Neural cell (in vitro differentiated cells): ENCODE measurements at regions not wholly inside any gene's neighbourhood (a gene's known extent, or its start where the extent isn't known, plus 50 kb on each side); places are given as distances from the start of the nearest gene placed in this dataset.

Source experiments
- H2AFZ ChIP-seq: fragments of 200-600, 300-800 bp; sonication (generic), shearing (Covaris generic); 2 replicates; pipeline ENCODE4 v1.6.0; 2014; ENCODE audit warnings: low read depth, mild to moderate bottlenecking, antibody characterized with exemption, low read length, moderate library complexity
- H3F3A ChIP-seq: fragments of 200-600 bp; shearing (Covaris generic); 2 replicates; pipeline ENCODE4 v1.6.1; 2016; ENCODE audit warnings: mild to moderate bottlenecking, moderate library complexity, mixed read lengths, antibody characterized with exemption, low read length; ENCODE audit not compliant: insufficient read depth, poor library complexity, severe bottlenecking
- H3K27ac ChIP-seq: fragments of 200-600, 300-800 bp; sonication (generic), shearing (Covaris generic); 2 replicates; pipeline ENCODE4 v1.5.1; 2014; ENCODE audit warnings: mild to moderate bottlenecking, low read length, moderate library complexity
- H3K27me3 ChIP-seq: fragments of 300-800, 200-600 bp; sonication (generic), shearing (Covaris generic); 2 replicates; pipeline ENCODE4 v1.6.0; 2014; ENCODE audit warnings: mild to moderate bottlenecking, low read depth, low read length, moderate library complexity; ENCODE audit not compliant: insufficient read depth
- H3K36me3 ChIP-seq: fragments of 300-800, 200-600 bp; sonication (generic), shearing (Covaris generic); 2 replicates; pipeline ENCODE4 v1.5.1; 2014; ENCODE audit warnings: mild to moderate bottlenecking, antibody characterized with exemption, low read length, moderate library complexity; ENCODE audit not compliant: insufficient read depth
- H3K4me2 ChIP-seq: fragments of 300-800, 200-600 bp; sonication (generic), shearing (Covaris generic); 2 replicates; pipeline ENCODE4 v1.6.0; 2014; ENCODE audit warnings: mild to moderate bottlenecking, low read length
- H3K4me3 ChIP-seq: fragments of 300-800, 200-600 bp; sonication (generic), shearing (Covaris generic); 2 replicates; pipeline ENCODE4 v1.5.1; 2014; ENCODE audit warnings: mild to moderate bottlenecking, low read length, moderate library complexity
- H3K79me2 ChIP-seq: fragments of 200-600 bp; shearing (Covaris generic); replicated peaks from 2 replicates; pipeline ENCODE4 v1.6.0; 2014; ENCODE audit warnings: mild to moderate bottlenecking, low read length, moderate library complexity; ENCODE audit not compliant: insufficient read depth
- H3K9ac ChIP-seq: fragments of 300-800, 200-600 bp; sonication (generic), shearing (Covaris generic); 2 replicates; pipeline ENCODE4 v1.6.1; 2016; ENCODE audit warnings: mild to moderate bottlenecking, low read length, mixed read lengths
- H3K9me2 ChIP-seq: fragments of 200-600 bp; shearing (Covaris generic); 2 replicates; pipeline ENCODE4 v1.6.1; 2016; ENCODE audit warnings: mild to moderate bottlenecking, low read length, mixed read lengths; ENCODE audit not compliant: insufficient read depth
- H3K9me3 ChIP-seq: fragments of 200-600, 300-800 bp; sonication (generic), shearing (Covaris generic); 2 replicates; pipeline ENCODE4 v1.6.1; 2016; ENCODE audit warnings: mild to moderate bottlenecking, mixed run types, low read length, moderate library complexity, mixed read lengths
- H4K20me1 ChIP-seq: fragments of 200-600 bp; shearing (Covaris generic); 2 replicates; pipeline ENCODE4 v1.6.1; 2016; ENCODE audit warnings: mild to moderate bottlenecking, mixed run types; ENCODE audit not compliant: insufficient read depth
- EP300 ChIP-seq: fragments of 450-650 bp; conservative IDR thresholded peaks from 2 replicates; pipeline ENCODE4 v1.6.1; 2014; ENCODE audit warnings: antibody characterized with exemption, mild to moderate bottlenecking, moderate library complexity; ENCODE audit not compliant: poor library complexity, severe bottlenecking
- EZH2 ChIP-seq: fragments of 200-600, 300-800 bp; shearing (Covaris generic), sonication (generic); IDR thresholded peaks from 2 replicates; pipeline ENCODE4 v1.6.1; 2014; ENCODE audit warnings: antibody characterized with exemption, low read length, borderline replicate concordance, mild to moderate bottlenecking; ENCODE audit not compliant: insufficient read depth, poor library complexity, severe bottlenecking
- MXI1 ChIP-seq: fragments of 450-650 bp; conservative IDR thresholded peaks from 2 replicates; pipeline ENCODE4 v1.6.1; 2014; ENCODE audit warnings: antibody characterized with exemption, mild to moderate bottlenecking; ENCODE audit not compliant: poor library complexity, severe bottlenecking
- POLR2AphosphoS5 ChIP-seq: IDR thresholded peaks from 2 replicates; pipeline ENCODE4 v1.6.1; 2012
- RAD21 ChIP-seq: fragments of 450-650 bp; conservative IDR thresholded peaks from 2 replicates; pipeline ENCODE4 v1.6.1; 2014; ENCODE audit warnings: antibody characterized with exemption, mild to moderate bottlenecking, moderate library complexity
- SMC3 ChIP-seq: fragments of 450-650 bp; conservative IDR thresholded peaks from 2 replicates; pipeline ENCODE4 v1.6.1; 2014; ENCODE audit warnings: antibody characterized with exemption, mild to moderate bottlenecking, moderate library complexity; ENCODE audit not compliant: poor library complexity
- TAF1 ChIP-seq: IDR thresholded peaks from 2 replicates; pipeline ENCODE4 v1.6.1; 2012; ENCODE audit warnings: low read depth
- TF ChIP-seq, protein P1 (sequence below): IDR thresholded peaks from 2 replicates; pipeline ENCODE4 v1.6.1; 2012; ENCODE audit warnings: borderline replicate concordance
- TF ChIP-seq, protein P2 (sequence below): fragments of 450-650 bp; IDR thresholded peaks from 2 replicates; pipeline ENCODE4 v1.5.1; 2014; ENCODE audit warnings: antibody characterized with exemption, mild to moderate bottlenecking, moderate library complexity; ENCODE audit not compliant: poor library complexity, severe bottlenecking

DNA sequence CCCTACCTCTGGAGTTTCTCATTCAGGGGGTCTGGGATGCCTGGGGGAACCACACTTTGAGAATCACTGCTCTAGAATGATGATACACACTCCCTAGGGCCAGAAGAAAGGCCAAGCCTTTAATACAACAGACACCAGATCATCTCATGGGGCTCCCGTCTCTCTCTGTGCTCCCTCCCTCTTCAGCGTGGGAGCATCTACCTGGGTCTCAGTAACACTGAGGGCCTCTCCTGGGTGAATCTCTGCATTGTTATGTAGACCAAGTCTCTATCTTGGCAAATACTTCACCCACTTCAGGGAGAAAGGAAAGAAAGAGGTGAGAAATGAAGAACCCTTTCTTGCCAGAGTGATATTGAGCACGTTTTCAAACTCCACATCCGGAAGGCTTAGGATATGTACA lies 65.4 kb upstream of the KCNK12 start:
- Histone ChIP-seq H3K27me3 (no peaks in the 10 kb centered on the region), H3K4me3 (no peak overlapping the region), H2AFZ (no peak overlapping the region), H3K79me2 (no peaks in the 10 kb centered on the region), H3K27ac (no peak overlapping the region), H3F3A (no peaks in the 10 kb centered on the region), H3K9ac (no peak overlapping the region), H3K4me2 (no peak overlapping the region), H4K20me1 (no peaks in the 10 kb centered on the region), H3K36me3 (no peaks in the 10 kb centered on the region), H3K9me3 (no peaks in the 10 kb centered on the region), H3K9me2 (no peaks in the 10 kb centered on the region)
- TF ChIP-seq, protein P1, sequence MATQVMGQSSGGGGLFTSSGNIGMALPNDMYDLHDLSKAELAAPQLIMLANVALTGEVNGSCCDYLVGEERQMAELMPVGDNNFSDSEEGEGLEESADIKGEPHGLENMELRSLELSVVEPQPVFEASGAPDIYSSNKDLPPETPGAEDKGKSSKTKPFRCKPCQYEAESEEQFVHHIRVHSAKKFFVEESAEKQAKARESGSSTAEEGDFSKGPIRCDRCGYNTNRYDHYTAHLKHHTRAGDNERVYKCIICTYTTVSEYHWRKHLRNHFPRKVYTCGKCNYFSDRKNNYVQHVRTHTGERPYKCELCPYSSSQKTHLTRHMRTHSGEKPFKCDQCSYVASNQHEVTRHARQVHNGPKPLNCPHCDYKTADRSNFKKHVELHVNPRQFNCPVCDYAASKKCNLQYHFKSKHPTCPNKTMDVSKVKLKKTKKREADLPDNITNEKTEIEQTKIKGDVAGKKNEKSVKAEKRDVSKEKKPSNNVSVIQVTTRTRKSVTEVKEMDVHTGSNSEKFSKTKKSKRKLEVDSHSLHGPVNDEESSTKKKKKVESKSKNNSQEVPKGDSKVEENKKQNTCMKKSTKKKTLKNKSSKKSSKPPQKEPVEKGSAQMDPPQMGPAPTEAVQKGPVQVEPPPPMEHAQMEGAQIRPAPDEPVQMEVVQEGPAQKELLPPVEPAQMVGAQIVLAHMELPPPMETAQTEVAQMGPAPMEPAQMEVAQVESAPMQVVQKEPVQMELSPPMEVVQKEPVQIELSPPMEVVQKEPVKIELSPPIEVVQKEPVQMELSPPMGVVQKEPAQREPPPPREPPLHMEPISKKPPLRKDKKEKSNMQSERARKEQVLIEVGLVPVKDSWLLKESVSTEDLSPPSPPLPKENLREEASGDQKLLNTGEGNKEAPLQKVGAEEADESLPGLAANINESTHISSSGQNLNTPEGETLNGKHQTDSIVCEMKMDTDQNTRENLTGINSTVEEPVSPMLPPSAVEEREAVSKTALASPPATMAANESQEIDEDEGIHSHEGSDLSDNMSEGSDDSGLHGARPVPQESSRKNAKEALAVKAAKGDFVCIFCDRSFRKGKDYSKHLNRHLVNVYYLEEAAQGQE: no peak
- TF ChIP-seq MXI1 (no peak), SMC3 (no peak), RAD21 (no peak), POLR2AphosphoS5 (no peak)
- TF ChIP-seq, protein P2, sequence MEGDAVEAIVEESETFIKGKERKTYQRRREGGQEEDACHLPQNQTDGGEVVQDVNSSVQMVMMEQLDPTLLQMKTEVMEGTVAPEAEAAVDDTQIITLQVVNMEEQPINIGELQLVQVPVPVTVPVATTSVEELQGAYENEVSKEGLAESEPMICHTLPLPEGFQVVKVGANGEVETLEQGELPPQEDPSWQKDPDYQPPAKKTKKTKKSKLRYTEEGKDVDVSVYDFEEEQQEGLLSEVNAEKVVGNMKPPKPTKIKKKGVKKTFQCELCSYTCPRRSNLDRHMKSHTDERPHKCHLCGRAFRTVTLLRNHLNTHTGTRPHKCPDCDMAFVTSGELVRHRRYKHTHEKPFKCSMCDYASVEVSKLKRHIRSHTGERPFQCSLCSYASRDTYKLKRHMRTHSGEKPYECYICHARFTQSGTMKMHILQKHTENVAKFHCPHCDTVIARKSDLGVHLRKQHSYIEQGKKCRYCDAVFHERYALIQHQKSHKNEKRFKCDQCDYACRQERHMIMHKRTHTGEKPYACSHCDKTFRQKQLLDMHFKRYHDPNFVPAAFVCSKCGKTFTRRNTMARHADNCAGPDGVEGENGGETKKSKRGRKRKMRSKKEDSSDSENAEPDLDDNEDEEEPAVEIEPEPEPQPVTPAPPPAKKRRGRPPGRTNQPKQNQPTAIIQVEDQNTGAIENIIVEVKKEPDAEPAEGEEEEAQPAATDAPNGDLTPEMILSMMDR: no peak

DNA sequence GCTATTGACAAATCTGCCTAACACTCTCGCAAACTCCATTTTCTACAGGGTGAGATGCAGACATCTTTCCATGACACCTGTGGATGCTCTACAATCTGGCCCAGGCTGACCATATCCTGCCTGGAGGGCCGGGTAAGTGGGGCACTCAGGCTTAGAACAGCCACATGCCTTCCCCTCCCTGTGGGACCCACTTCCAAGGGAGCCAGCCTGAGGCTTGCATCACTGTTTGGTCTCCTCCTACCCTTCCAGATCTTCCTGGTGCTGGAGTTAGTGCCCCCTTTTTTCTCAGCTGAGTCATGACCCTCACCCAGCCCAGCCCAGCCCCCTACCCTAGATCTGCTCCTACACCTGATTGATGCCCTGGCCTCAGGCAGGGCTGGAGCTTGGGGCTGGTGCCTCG lies 62.0 kb upstream of the KCNK12 start:
- no peaks in the 10 kb centered on the region for H4K20me1 ChIP-seq
- H3K9ac ChIP-seq: no peak overlapping the region
- H3K9me3 ChIP-seq: no peaks in the 10 kb centered on the region
- H2AFZ ChIP-seq: no peak overlapping the region
- H3K4me2 ChIP-seq: no peak overlapping the region
- TF ChIP-seq EP300: no peak
- no peaks in the 10 kb centered on the region for H3K9me2 ChIP-seq
- H3K27ac ChIP-seq: no peak overlapping the region
- H3F3A ChIP-seq: no peaks in the 10 kb centered on the region
- no peaks in the 10 kb centered on the region for H3K27me3 ChIP-seq
- no peaks in the 10 kb centered on the region for H3K79me2 ChIP-seq
- H3K4me3 ChIP-seq: no peak overlapping the region
- H3K36me3 ChIP-seq: no peaks in the 10 kb centered on the region

DNA sequence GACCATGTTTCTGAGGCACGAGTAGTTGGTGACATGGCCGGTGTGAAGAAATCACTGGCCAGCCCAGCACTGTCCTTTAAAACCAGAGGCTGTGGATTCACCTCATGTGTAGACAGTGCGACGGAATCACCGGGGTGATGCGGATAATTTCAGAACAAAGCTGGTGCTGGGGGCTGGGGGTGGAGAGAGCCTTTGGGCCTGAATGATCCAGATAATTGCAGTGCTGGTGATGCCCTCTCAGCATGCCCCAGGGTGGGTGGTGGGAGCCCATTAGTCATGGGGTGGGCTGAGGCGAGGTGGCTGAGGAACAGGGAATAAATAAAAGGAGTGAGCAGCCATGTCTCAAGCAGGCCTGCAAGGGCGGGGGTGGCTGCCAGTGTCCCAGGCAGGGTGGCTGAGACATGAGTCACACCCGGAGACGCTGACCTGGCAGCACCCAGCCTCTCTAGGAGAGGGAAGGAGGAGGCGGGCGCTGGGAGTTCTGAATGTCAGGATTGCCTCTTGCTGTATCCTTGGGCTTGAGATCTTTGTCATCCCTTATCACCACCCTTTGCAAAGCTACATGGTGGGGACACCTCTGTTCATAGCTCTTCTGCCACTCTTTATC lies 61.1 kb upstream of the KCNK12 start:
- Histone ChIP-seq H3K27ac (no peak overlapping the region), H2AFZ (no peak overlapping the region), H3K9me3 (no peaks in the 10 kb centered on the region), H3K79me2 (no peaks in the 10 kb centered on the region), H3K9ac (no peak overlapping the region), H3K27me3 (no peaks in the 10 kb centered on the region), H3K4me2 (no peak overlapping the region), H3K9me2 (no peaks in the 10 kb centered on the region), H3K4me3 (no peak overlapping the region), H3K36me3 (no peaks in the 10 kb centered on the region), H3F3A (no peaks in the 10 kb centered on the region), H4K20me1 (no peaks in the 10 kb centered on the region)
- TF ChIP-seq EZH2 (no peak), POLR2AphosphoS5 (no peak), TAF1 (no peak), RAD21 (no peak), SMC3 (no peak), EP300 (no peak), MXI1 (no peak)
- TF ChIP-seq, protein P1: no peak
- TF ChIP-seq, protein P2: no peak
